Breast epithelium (tissue), 4 donors: ENCODE measurements at regions not wholly inside any gene's neighbourhood (a gene's known extent, or its start where the extent isn't known, plus 50 kb on each side); places are given as distances from the start of the nearest gene placed in this dataset.

ENCODE experiments used
- DNase-seq, 2 donors: peaks; one replicate each; pipeline ENCODE4 v3.0.0-alpha.2; 2019; ENCODE audit warnings: low spot score in 2 of 2
- H3K27ac ChIP-seq, 2 donors: fragments of 200-600 bp; sonication (generic) in 1 of 2; one replicate each; pipeline ENCODE4 v1.5.1; 2016 to 2019; ENCODE audit warnings: mild to moderate bottlenecking in 1 of 2
- H3K27me3 ChIP-seq, 2 donors: fragments of 200-600 bp; sonication (generic) in 1 of 2; one replicate each; pipeline versions ENCODE4 v1.5.1 to v1.6.0; 2017 to 2019; ENCODE audit warnings: control low read depth in 1 of 2, mild to moderate bottlenecking in 1 of 2
- H3K36me3 ChIP-seq: fragments of 200-600 bp; one replicate; pipeline ENCODE4 v1.5.1; 2019
- H3K4me1 ChIP-seq, 2 donors: fragments of 200-600 bp; sonication (generic); one replicate each; pipeline ENCODE4 v1.5.1; 2016 to 2019; ENCODE audit warnings: control low read depth in 1 of 2
- H3K4me3 ChIP-seq, 3 donors: fragments of 200-600 bp; sonication (generic); 1 replicate in 2 of 3; 2 replicates in 1 of 3; pipeline ENCODE4 v1.5.1; 2016 to 2019; ENCODE audit warnings: mild to moderate bottlenecking in 3 of 3, moderate library complexity in 2 of 3
- H3K9me3 ChIP-seq, 2 donors: fragments of 200-600 bp; sonication (generic) in 1 of 2; one replicate each; pipeline ENCODE4 v1.5.1; 2016 to 2019; ENCODE audit warnings: control low read depth in 1 of 2
- POLR2A ChIP-seq: fragments of 450-650 bp; IDR thresholded peaks from one replicate; pipeline ENCODE4 v1.6.1; 2016; ENCODE audit warnings: antibody characterized with exemption, mild to moderate bottlenecking, moderate library complexity
- POLR2AphosphoS5 ChIP-seq, 3 donors: sonication (generic); formaldehyde crosslinking; IDR thresholded peaks; one replicate each; pipeline ENCODE4 v1.6.1; 2017; ENCODE audit warnings: antibody characterized with exemption in 3 of 3
- intact Hi-C: fragments of 100-400 bp; cut with DNase I; formaldehyde crosslinking; loops from one replicate; pipeline ENCODE4 v1.15.1; 2023; ENCODE audit warnings: low total_unique reads
- TF ChIP-seq, protein P1 (sequence below), 3 donors: fragments of 450-650 bp; IDR thresholded peaks; one replicate each; pipeline ENCODE4 v1.5.1; 2016 to 2017; ENCODE audit warnings: antibody characterized with exemption in 3 of 3, mild to moderate bottlenecking in 3 of 3, moderate library complexity in 3 of 3

- H3K36me3 ChIP-seq: no peaks in the 10 kb centered on the region
- H3K4me1 ChIP-seq: no peaks in the 10 kb centered on the region
- no peaks in the 10 kb centered on the region for H3K9me3 ChIP-seq
- TF ChIP-seq, protein P1, sequence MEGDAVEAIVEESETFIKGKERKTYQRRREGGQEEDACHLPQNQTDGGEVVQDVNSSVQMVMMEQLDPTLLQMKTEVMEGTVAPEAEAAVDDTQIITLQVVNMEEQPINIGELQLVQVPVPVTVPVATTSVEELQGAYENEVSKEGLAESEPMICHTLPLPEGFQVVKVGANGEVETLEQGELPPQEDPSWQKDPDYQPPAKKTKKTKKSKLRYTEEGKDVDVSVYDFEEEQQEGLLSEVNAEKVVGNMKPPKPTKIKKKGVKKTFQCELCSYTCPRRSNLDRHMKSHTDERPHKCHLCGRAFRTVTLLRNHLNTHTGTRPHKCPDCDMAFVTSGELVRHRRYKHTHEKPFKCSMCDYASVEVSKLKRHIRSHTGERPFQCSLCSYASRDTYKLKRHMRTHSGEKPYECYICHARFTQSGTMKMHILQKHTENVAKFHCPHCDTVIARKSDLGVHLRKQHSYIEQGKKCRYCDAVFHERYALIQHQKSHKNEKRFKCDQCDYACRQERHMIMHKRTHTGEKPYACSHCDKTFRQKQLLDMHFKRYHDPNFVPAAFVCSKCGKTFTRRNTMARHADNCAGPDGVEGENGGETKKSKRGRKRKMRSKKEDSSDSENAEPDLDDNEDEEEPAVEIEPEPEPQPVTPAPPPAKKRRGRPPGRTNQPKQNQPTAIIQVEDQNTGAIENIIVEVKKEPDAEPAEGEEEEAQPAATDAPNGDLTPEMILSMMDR (IDR thresholded peaks at IDR 0.05): no peak
- TF ChIP-seq POLR2A (no peak), POLR2AphosphoS5 (IDR thresholded peaks at IDR 0.05) (no peak)
- DNase-seq: no peak
- H3K27ac ChIP-seq: no peak overlapping the region
- H3K27me3 ChIP-seq: no peaks in the 10 kb centered on the region
- intact Hi-C loops: no loop called here
- no peak overlapping the region for H3K4me3 ChIP-seq
Observed at GRCh38 chr16:60246086-60246485, 1512.0 kb upstream of the GOT2 start.

DNA sequence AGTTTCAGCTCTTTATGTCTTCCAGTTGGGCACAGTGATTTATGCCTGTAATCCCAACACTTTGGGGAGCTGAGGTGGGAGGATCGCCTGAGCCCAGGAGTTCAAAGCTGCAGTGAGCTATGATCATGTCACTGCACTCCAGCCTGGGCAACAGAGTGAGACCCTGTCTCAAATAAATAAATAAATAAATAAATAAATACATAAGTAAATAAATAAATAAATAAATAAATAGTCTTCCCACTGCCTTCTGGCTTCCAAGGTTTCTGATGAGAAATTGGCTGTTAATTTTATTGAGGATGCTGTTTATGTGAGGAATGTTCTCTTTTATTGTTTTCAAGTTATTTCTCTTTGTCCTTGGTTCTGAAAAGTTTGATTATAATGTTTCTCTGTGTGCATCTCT, 1507.6 kb upstream of the GOT2 start:
- Histone ChIP-seq H3K36me3 (no peaks in the 10 kb centered on the region), H3K4me3 (no peak overlapping the region), H3K27ac (no peak overlapping the region), H3K27me3 (no peaks in the 10 kb centered on the region), H3K4me1 (no peaks in the 10 kb centered on the region), H3K9me3 (no peaks in the 10 kb centered on the region)
- intact Hi-C loops: no loop called here
- no peak for DNase-seq
- TF ChIP-seq, protein P1 (IDR thresholded peaks at IDR 0.05): no peak
- TF ChIP-seq POLR2A (no peak), POLR2AphosphoS5 (IDR thresholded peaks at IDR 0.05) (no peak)

DNA sequence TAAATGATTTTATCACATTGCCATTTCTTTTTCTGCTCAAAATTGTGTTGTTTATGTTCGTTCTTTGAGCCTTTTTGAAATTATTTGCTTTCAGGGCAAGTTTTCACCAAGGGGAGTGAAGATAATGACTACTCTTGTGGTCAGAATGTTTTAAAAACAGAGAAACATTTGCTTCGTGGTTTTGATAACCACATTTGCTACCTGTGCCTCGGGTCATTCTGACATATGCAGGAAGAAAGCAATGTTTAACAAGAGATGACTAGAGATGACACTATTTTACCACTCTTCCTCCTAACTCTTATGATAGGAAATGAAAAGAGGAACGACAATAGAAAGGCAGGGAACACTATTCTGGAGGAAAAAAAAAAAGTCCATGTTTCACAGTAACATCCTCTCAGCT, 1496.5 kb upstream of the GOT2 start:
- no peak for TF ChIP-seq POLR2A
- no peaks in the 10 kb centered on the region for H3K27me3 ChIP-seq
- no peaks in the 10 kb centered on the region for H3K36me3 ChIP-seq
- H3K9me3 ChIP-seq: no peaks in the 10 kb centered on the region
- intact Hi-C loops: no loop called here
- H3K4me1 ChIP-seq: no peaks in the 10 kb centered on the region
- no peak overlapping the region for H3K4me3 ChIP-seq
- no peak overlapping the region for H3K27ac ChIP-seq
- no peak for DNase-seq

GRCh38 chr16:60225541-60225940, 1491.4 kb upstream of the GOT2 start:
- Histone ChIP-seq H3K36me3 (no peaks in the 10 kb centered on the region), H3K27ac (no peak overlapping the region), H3K4me3 (no peak overlapping the region), H3K9me3 (peaks cover 5 to 10% of the 10 kb centered on the region in 2 donors), H3K27me3 (no peaks in the 10 kb centered on the region), H3K4me1 (no peaks in the 10 kb centered on the region)
- intact Hi-C loops: no loop called here
- TF ChIP-seq POLR2AphosphoS5 (IDR thresholded peaks at IDR 0.05) (no peak), POLR2A (no peak)
- TF ChIP-seq, protein P1 (IDR thresholded peaks at IDR 0.05): no peak
- no peak for DNase-seq

DNA sequence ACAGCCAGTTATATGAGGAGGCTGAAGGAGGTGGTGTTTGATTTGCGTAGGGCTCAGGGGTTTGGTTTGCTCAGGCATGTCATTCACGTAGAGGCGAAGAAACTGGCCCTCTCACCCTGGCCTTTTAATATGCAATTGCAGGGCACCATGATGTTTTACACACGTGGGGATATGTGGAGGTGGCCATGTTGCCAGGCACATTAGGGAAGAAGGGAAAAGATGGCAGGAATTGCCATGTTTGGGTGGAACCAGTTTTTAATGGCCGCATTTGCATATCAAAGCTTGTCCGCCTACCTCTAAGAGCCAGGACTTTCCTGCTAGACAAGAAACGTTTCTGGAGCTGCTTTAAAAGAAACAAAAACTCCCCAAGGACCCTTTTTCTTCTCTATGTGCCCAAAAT, 1483.7 kb upstream of the GOT2 start:
- intact Hi-C loops: no loop called here

More for the DNA sequence above, 1483.7 kb upstream of the GOT2 start:
- Histone ChIP-seq H3K4me1 (no peaks in the 10 kb centered on the region), H3K9me3 (peaks cover 8 to 13% of the 10 kb centered on the region in 2 donors), H3K27me3 (no peaks in the 10 kb centered on the region), H3K27ac (no peak overlapping the region), H3K4me3 (no peak overlapping the region), H3K36me3 (no peaks in the 10 kb centered on the region)
- TF ChIP-seq, protein P1 (IDR thresholded peaks at IDR 0.05): no peak
- TF ChIP-seq POLR2A: no peak
- TF ChIP-seq POLR2AphosphoS5 (IDR thresholded peaks at IDR 0.05): no peak
- no peak for DNase-seq
